ENCODE measurements at regions not wholly inside any gene's neighbourhood (a gene's known extent, or its start where the extent isn't known, plus 50 kb on each side); places are given as distances from the start of the nearest gene placed in this dataset.

DNA sequence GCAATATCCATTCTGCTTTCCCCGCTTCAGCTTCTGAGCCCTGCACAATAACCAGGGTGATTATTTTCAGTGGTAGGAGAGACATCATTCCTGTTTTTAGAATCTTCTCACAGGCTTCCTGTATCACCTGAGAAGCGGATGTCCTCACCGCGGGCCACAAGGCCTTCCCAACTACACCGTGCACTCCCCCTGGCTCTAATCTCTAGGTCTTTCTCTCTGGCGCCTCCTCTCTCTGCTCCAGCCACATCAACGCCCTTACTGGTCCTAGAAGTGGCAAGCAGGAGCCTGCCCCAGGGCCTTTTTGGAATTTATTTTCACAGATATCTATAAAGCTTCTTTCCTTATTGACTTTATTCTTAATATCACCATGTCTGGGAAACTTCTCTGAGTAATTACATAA lies 675.2 kb upstream of the FRG1 start:
- Histone ChIP-seq H3K9ac (ENCODE audit: low read length) (no peak overlapping the region), H3K9me2 (replicated peaks; ENCODE audit: insufficient read depth, low read length) (no peaks in the 10 kb centered on the region), H3K27ac (ENCODE audit: low read length) (no peak overlapping the region), H3K27me3 (replicated peaks; ENCODE audit: insufficient read depth, low read length) (no peaks in the 10 kb centered on the region), H3K79me2 (ENCODE audit: low read length) (no peaks in the 10 kb centered on the region), H3K36me3 (replicated peaks; ENCODE audit: insufficient read depth, low read length) (no peaks in the 10 kb centered on the region), H3K9me3 (replicated peaks; ENCODE audit: insufficient read depth, low read length) (no peaks in the 10 kb centered on the region; the same call in 1 of the 2 replicates), H3F3A (ENCODE audit: insufficient read depth, low read length) (no peaks in the 10 kb centered on the region), H4K20me1 (ENCODE audit: insufficient read depth, low read length) (no peaks in the 10 kb centered on the region), H2AFZ (ENCODE audit: low read length) (no peak overlapping the region), H3K4me2 (ENCODE audit: low read depth, low read length) (no peak overlapping the region), H3K4me3 (ENCODE audit: low read length) (no peak overlapping the region), H3K4me1 (ENCODE audit: low read length) (no peaks in the 10 kb centered on the region)
- no peak for DNase-seq
- TF ChIP-seq EZH2phosphoT487 (IDR thresholded peaks at IDR 0.05; ENCODE audit: low read length), result no peak
- TF ChIP-seq, protein P1, sequence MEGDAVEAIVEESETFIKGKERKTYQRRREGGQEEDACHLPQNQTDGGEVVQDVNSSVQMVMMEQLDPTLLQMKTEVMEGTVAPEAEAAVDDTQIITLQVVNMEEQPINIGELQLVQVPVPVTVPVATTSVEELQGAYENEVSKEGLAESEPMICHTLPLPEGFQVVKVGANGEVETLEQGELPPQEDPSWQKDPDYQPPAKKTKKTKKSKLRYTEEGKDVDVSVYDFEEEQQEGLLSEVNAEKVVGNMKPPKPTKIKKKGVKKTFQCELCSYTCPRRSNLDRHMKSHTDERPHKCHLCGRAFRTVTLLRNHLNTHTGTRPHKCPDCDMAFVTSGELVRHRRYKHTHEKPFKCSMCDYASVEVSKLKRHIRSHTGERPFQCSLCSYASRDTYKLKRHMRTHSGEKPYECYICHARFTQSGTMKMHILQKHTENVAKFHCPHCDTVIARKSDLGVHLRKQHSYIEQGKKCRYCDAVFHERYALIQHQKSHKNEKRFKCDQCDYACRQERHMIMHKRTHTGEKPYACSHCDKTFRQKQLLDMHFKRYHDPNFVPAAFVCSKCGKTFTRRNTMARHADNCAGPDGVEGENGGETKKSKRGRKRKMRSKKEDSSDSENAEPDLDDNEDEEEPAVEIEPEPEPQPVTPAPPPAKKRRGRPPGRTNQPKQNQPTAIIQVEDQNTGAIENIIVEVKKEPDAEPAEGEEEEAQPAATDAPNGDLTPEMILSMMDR (IDR thresholded peaks at IDR 0.05; ENCODE audit: low read length), result no peak
- TF ChIP-seq EZH2 (optimal IDR thresholded peaks at IDR 0.05; ENCODE audit: low read depth, low read length), result no peak

GRCh38 chr4:189267312-189267965 lies 673.2 kb upstream of the FRG1 start:
- no peaks in the 10 kb centered on the region for H3K4me1 ChIP-seq (ENCODE audit: low read length)
- H3K4me3 ChIP-seq (ENCODE audit: low read length), result no peak overlapping the region
- no peaks in the 10 kb centered on the region for H4K20me1 ChIP-seq (ENCODE audit: insufficient read depth, low read length)
- no peaks in the 10 kb centered on the region for H3K9me2 ChIP-seq (replicated peaks; ENCODE audit: insufficient read depth, low read length)
- H3K27me3 ChIP-seq (replicated peaks; ENCODE audit: insufficient read depth, low read length), result no peaks in the 10 kb centered on the region
- no peak overlapping the region for H3K4me2 ChIP-seq (ENCODE audit: low read depth, low read length)
- DNase-seq, result no peak
- no peaks in the 10 kb centered on the region for H3K36me3 ChIP-seq (replicated peaks; ENCODE audit: insufficient read depth, low read length)
- no peak overlapping the region for H3K27ac ChIP-seq (ENCODE audit: low read length)
- H3K9ac ChIP-seq (ENCODE audit: low read length), result no peak overlapping the region
- no peak overlapping the region for H2AFZ ChIP-seq (ENCODE audit: low read length)
- no peaks in the 10 kb centered on the region for H3K9me3 ChIP-seq (replicated peaks; ENCODE audit: insufficient read depth, low read length)
- H3K79me2 ChIP-seq (ENCODE audit: low read length), result no peaks in the 10 kb centered on the region
- no peaks in the 10 kb centered on the region for H3F3A ChIP-seq (ENCODE audit: insufficient read depth, low read length)
- no peak for TF ChIP-seq EZH2 (optimal IDR thresholded peaks at IDR 0.05; ENCODE audit: low read depth, low read length)

- Histone ChIP-seq H3K4me3 (ENCODE audit: low read length) (no peak overlapping the region), H3F3A (ENCODE audit: insufficient read depth, low read length) (no peaks in the 10 kb centered on the region), H2AFZ (ENCODE audit: low read length) (no peak overlapping the region), H3K4me1 (ENCODE audit: low read length) (no peaks in the 10 kb centered on the region), H3K27ac (ENCODE audit: low read length) (no peak overlapping the region), H3K4me2 (ENCODE audit: low read depth, low read length) (no peak overlapping the region), H3K27me3 (replicated peaks; ENCODE audit: insufficient read depth, low read length) (no peaks in the 10 kb centered on the region), H4K20me1 (ENCODE audit: insufficient read depth, low read length) (no peaks in the 10 kb centered on the region), H3K9me3 (replicated peaks; ENCODE audit: insufficient read depth, low read length) (no peaks in the 10 kb centered on the region), H3K9me2 (replicated peaks; ENCODE audit: insufficient read depth, low read length) (no peaks in the 10 kb centered on the region), H3K9ac (ENCODE audit: low read length) (no peak overlapping the region), H3K36me3 (replicated peaks; ENCODE audit: insufficient read depth, low read length) (no peaks in the 10 kb centered on the region), H3K79me2 (ENCODE audit: low read length) (no peaks in the 10 kb centered on the region)
- TF ChIP-seq EZH2phosphoT487 (IDR thresholded peaks at IDR 0.05; ENCODE audit: low read length) (no peak), EZH2 (optimal IDR thresholded peaks at IDR 0.05; ENCODE audit: low read depth, low read length) (no peak)
- TF ChIP-seq, protein P1 (IDR thresholded peaks at IDR 0.05; ENCODE audit: low read length), result no peak
- DNase-seq, result no peak
These were observed 662.0 kb upstream of the FRG1 start for GRCh38 chr4:189278597-189279165.

DNA sequence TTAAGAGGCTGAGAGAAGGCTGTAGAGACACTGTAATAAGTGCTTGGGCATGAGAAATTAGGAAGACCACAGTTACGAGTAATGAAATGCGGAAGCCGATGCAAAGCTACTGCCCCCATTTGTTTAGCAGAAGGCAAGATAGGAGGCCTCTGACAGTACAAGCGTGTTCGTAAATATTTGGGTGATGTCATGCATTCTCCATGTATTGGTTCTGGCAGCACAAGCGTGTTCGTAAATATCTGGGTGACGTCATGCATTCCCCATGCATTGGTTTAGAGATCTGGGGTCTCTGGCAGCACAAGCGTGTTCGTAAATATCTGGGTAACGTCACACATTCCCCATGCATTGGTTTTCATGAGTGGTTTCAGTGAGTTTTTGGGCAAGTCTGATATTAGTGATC lies 661.5 kb upstream of the FRG1 start:
- H3K4me3 ChIP-seq (ENCODE audit: low read length), result no peak overlapping the region
- H3K9ac ChIP-seq (ENCODE audit: low read length), result no peak overlapping the region
- H3K27me3 ChIP-seq (replicated peaks; ENCODE audit: insufficient read depth, low read length), result no peaks in the 10 kb centered on the region
- no peaks in the 10 kb centered on the region for H3K36me3 ChIP-seq (replicated peaks; ENCODE audit: insufficient read depth, low read length)
- H3K4me2 ChIP-seq (ENCODE audit: low read depth, low read length), result no peak overlapping the region
- no peaks in the 10 kb centered on the region for H3K79me2 ChIP-seq (ENCODE audit: low read length)
- no peaks in the 10 kb centered on the region for H3K4me1 ChIP-seq (ENCODE audit: low read length)
- H2AFZ ChIP-seq (ENCODE audit: low read length), result no peak overlapping the region
- TF ChIP-seq, protein P1 (IDR thresholded peaks at IDR 0.05; ENCODE audit: low read length), result no peak
- TF ChIP-seq EZH2 (optimal IDR thresholded peaks at IDR 0.05; ENCODE audit: low read depth, low read length) (no peak), EZH2phosphoT487 (IDR thresholded peaks at IDR 0.05; ENCODE audit: low read length) (no peak)
- H4K20me1 ChIP-seq (ENCODE audit: insufficient read depth, low read length), result no peaks in the 10 kb centered on the region
- H3F3A ChIP-seq (ENCODE audit: insufficient read depth, low read length), result no peaks in the 10 kb centered on the region
- H3K27ac ChIP-seq (ENCODE audit: low read length), result no peak overlapping the region
- DNase-seq, result no peak
- no peaks in the 10 kb centered on the region for H3K9me3 ChIP-seq (replicated peaks; ENCODE audit: insufficient read depth, low read length)
- no peaks in the 10 kb centered on the region for H3K9me2 ChIP-seq (replicated peaks; ENCODE audit: insufficient read depth, low read length)
